GM12873 (cell line): ENCODE measurements at regions not wholly inside any gene's neighbourhood (a gene's known extent, or its start where the extent isn't known, plus 50 kb on each side); places are given as distances from the start of the nearest gene placed in this dataset.

ENCODE experiments used
- TF ChIP-seq, protein P1 (sequence below): IDR thresholded peaks from 2 replicates; pipeline ENCODE4 v1.5.1; 2012; ENCODE audit warnings: low read depth, mild to moderate bottlenecking, moderate library complexity, low read length, control low read depth; ENCODE audit not compliant: insufficient read depth; ENCODE audit errors: missing control alignments

DNA sequence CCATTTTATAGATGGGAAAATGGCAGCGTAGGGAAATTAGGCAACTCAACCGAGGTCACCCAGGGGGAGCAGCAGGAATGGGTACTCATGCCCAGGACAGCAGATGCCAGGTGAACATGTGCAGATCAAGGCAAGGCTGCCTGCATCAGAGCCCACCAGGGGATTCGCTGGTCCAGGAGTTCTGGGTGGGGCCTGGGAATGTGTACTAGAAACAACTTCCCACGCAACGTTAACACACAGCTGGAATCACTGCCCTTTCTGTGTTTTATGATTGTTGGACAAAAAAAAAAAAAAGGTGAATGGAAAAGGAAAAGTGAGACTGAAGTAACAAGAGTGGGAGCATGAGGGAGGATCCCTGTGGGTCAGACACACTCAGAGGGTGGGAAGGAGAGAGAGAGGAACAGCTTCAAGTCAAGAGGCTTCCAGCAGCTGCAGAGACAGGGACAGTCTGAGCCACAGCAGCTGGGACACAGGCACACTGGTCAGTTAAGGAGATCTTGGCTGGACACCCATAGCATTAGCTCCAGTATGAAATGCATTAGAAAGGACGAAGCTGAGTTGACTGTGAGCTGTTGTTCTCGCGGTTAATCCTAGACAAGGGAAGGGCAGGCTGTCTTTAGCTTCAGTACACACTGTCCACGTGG, 187.9 kb upstream of the INHBA start:
- TF ChIP-seq, protein P1, sequence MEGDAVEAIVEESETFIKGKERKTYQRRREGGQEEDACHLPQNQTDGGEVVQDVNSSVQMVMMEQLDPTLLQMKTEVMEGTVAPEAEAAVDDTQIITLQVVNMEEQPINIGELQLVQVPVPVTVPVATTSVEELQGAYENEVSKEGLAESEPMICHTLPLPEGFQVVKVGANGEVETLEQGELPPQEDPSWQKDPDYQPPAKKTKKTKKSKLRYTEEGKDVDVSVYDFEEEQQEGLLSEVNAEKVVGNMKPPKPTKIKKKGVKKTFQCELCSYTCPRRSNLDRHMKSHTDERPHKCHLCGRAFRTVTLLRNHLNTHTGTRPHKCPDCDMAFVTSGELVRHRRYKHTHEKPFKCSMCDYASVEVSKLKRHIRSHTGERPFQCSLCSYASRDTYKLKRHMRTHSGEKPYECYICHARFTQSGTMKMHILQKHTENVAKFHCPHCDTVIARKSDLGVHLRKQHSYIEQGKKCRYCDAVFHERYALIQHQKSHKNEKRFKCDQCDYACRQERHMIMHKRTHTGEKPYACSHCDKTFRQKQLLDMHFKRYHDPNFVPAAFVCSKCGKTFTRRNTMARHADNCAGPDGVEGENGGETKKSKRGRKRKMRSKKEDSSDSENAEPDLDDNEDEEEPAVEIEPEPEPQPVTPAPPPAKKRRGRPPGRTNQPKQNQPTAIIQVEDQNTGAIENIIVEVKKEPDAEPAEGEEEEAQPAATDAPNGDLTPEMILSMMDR, result no peak

DNA sequence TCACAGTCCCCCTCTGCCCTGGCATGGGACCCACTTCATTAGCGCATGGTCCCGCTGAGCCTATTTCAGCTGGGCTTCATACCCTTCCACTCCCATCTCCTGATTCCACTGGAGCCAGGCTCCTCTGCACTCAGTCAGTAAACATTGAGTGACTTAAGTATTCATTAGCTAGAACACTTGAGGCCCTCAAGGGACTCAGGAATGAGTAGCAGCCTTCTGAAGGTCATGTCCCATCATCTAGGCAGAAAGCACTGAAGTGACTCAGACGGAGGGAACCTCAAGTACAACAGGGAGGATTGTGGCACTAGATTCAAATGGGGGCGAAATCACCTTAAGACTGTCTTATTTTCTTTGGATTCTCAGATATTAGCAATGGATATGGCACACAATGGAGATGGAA, 186.6 kb upstream of the INHBA start:
- TF ChIP-seq, protein P1, result no peak

DNA sequence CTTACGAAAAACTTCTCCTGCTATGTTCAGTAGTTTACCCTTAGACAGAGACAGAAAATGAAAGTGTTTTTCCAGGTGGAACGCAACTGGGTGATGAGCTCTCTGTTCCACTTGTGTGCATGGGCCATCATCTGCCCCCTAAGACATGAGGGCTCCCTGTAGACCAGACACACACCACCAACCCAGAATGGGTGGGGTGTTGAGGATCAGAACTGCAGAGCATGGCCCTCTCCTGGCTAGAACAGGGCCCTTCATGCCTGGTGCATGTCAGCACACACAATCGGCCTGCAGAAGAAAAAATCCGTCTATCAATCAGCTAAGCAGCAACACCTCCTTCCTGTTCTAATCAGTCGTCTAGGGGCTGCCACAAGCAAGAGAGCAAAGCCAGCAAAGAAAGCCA, 186.2 kb upstream of the INHBA start:
- TF ChIP-seq, protein P1, result no peak

DNA sequence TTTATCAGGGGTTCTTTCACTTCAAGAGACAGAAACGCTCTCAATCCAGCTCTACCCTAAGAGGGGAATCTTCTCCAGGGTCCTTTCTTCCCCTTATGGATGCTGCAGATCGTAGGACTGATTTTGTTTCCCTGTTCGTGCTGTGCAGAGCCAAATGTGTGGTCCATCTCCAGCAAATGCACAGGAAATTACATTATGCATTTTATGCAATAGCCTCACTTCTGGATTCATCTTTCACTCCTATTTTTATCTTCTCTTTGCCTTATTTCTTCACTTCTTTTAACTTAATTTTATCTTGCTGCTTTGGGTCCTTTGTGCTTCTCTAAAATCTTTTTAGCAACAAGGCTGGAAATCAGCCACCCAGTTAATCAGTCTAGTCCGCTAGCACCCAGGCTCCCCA, 184.5 kb upstream of the INHBA start:
- TF ChIP-seq, protein P1, result no peak

DNA sequence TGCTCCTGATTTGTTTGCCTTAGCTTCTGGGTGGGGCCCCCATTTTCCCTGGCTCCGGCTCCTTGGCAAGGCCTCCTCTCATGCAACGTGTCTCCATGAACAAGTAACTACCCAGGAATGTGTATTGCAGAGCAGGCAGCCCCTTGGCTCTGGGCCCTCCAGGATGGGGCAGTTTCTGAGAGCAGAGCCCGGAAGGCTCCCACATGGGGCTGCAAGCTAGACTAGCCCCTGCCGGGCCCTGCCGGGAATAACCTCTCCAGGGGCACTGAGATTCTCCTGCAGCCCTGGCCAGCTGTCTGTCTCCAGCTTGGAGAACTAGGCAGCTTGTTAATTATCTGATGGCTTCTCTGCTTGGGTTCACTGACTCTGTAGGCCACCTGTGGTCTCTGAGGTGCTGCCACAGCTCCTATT, 184.0 kb upstream of the INHBA start:
- TF ChIP-seq, protein P1, result no peak

DNA sequence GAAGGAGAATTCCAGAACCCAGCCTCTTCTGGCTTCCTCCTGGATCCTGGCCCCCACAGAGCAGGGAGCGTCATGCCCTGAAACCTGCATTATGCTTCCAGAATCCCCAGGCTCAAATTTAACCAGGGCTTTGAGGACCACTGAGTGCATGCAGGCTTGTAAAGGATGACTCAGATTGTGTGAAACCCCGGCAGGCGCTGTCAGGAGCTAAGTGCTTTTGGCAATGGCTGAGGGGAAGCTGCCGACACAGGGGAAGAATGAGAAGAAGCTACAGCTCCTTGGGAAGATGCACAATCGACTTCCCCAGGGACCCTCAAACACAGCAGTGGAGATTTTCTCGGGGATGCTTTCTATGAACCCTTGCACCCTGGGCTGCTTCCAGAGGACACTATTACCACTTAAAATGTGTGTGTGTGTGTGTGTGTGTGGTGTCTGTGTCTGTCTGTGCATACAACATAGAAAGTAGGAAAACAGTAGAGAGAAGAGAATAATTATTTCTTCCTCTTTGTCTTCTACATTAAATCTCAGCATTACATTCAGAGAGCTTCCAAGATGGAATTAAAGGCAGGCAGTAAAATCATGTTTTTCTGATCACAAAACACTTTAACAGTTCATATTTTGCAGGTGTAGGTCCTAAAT, 183.5 kb upstream of the INHBA start:
- TF ChIP-seq, protein P1, result no peak

DNA sequence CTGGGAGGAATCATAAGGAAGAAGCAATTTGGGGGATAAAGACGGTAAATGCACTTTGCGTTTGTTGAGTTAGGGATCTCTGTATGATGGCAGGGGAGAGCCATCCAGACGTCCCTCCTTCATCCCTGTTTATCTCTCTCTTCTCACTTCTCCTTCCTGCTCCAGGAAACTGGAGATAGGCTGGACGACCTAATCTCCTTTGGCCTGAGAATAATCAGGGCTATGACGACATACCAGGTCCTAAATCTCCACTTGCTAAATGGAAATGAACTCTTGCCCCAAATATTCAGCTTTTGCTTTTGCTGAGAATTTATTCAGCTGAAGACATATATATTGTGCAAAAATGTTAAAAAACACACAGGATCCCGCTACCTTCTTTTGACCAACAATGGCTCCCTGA, 182.9 kb upstream of the INHBA start:
- TF ChIP-seq, protein P1, result no peak
